CD4-positive, alpha-beta T cell treated with Interleukin-4 for 1 hour (primary cell): ENCODE measurements at regions not wholly inside any gene's neighbourhood (a gene's known extent, or its start where the extent isn't known, plus 50 kb on each side); places are given as distances from the start of the nearest gene placed in this dataset.

Source experiments
- DNase-seq, 2 donors: peaks; one replicate each; pipeline ENCODE4 v3.0.0-alpha.2; 2020 to 2022

DNA sequence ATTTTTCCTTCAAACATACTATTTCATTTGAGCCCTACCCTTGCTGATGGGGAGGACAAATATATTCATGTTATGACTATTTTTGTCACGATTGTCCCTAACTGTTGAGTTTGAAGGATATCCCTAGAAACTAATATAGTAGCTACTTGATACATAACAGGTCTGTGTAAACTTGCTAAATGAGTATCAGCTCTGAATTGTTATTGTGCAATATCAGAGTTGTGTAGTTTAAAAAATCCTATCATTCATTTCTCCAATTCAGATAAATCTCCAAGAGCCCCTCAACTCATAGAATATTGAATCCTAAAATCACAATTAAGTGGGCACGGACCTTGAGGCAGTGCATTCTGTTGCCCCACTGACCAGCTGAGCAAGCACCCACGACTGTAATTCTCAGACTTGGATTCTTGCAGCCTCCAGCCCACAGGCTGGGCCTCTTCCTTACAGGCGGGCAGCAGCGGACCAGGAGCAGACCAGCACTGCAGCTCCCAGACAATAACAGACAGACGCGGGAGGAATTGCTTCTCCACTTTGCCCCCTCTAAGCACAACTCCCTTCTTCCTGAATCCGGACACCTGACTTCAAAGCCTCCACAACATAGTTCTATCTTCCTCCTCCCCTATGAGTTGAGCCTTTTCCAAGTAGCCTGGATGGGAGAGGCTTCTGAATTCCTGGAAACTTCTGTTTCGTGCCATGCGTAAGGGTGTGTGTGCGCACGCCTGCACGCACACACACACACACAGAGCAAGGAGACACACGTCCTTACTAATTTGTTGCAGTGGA, 337.6 kb upstream of the ARGLU1 start:
- DNase-seq = no peak

DNA sequence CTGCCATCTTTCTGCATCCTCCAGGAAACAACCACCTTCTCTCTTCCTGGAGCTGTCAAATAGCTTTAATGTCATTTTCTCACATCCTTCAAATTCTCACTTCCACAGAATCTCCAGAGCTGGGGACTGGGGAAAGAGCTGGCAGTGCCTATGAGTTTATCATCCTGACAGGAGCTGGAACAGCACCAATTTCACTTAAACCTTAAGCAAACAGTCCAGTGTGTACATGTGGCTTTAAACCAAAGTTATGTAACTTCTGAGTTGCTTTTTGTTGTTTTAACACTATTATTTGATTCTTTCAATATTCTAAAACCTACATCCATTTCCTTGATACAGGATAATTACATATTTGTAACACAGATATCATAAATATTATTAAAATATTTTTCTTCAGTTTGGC, 331.5 kb upstream of the ARGLU1 start:
- DNase-seq = no peak

DNA sequence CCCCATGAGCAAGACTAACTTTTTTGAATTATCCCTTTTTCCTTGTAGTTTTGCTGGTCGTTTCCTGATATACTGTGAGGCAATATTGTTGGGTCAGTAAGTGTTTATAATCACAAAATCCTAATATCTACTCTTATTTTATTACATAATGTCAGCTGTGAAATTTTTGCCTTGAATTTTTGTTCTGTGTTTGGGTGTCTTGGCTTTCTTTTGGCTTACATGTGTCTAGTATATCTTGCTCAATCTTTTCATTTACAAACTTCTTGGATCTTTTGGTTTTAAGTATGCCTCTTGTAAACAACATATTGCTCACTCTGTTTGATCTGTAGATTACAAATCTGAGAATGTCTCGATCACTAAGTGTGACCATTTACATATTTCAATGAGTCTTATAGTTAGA, 330.3 kb upstream of the ARGLU1 start:
- DNase-seq = no peak

DNA sequence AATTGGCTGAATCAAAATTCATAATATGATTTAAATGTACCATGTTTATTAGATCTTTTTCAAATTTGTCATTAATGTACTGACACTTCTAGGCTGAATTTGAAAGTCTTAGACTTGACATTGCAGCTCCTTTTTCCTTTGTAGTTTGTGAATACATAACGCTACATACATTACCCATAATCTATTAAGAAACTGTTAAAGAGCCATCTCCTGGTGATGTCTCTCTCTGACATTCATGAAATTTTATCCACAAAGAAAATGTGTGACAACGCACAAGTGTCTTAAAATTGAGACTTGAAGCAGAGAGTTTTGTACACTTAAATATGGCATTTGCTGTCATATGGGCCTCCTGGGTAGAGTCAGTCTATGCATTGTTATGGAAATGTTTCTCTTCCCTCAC, 320.2 kb upstream of the ARGLU1 start:
- no peak for DNase-seq

- no peak for DNase-seq
These were observed 319.7 kb upstream of the ARGLU1 start for GRCh38 chr13:106887686-106888085.

DNA sequence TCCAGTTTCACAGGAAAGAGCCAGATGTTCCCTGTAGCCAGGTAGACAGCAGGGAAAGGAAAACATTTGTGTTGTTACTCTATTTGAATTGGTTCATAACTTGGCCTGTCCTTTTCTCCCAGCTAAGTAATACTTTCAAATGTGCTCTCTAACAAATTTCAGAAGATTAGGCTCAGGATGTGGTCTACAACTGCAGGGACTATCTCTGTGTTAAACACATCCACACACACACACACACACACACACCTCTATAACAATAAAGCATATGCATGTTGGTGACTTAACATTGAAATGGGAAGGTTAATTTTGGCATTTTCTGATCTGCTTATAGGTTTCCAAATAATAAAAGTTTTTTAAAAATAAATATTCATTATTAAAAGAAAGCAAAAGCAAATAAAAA, 316.0 kb upstream of the ARGLU1 start:
- no peak for DNase-seq

GRCh38 chr13:106882246-106882645, 314.3 kb upstream of the ARGLU1 start:
- DNase-seq = no peak

GRCh38 chr13:106879806-106880205, 311.9 kb upstream of the ARGLU1 start:
- no peak for DNase-seq

DNA sequence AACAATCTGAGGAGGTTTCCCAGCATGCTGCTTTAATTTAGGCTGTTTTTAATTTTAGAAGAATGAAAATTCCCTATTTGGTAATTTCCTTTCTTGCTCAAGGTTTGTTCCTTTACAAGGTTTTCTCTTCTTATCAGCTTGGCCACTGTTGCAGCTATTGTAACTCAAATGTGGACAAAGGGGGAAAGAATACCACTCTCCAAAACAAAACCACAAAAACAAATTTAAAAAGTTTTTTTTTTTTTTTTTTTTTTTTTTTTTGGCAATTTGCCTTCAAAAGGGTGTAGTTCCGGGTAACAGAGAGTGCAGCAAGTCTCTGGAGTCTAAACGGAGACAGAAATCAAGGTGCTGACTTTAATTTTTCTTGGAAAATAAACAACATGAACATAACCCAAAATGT, 306.4 kb upstream of the ARGLU1 start:
- no peak for DNase-seq

- no peak for DNase-seq
These were observed 305.9 kb upstream of the ARGLU1 start for GRCh38 chr13:106873810-106874209.

DNA sequence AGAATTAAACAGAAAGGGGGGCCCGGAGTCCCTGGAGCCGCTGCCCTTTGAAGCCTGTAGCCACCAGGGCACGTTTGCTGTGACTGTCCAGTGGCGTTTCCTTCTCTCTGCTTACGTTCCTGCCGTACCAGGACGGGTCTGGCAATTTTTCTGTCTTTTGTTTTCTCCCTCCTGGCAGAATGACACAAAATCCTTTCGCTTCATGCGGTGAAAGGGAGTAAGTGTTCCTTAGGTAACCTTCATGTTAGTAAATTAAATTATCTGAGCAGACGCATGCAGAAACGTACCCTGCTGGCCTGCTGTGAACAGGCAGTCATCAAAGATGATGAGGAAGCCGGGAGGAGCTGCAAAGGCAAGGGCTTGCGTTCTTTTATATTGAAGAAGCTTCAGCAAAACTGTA, 299.3 kb upstream of the ARGLU1 start:
- DNase-seq = no peak

DNA sequence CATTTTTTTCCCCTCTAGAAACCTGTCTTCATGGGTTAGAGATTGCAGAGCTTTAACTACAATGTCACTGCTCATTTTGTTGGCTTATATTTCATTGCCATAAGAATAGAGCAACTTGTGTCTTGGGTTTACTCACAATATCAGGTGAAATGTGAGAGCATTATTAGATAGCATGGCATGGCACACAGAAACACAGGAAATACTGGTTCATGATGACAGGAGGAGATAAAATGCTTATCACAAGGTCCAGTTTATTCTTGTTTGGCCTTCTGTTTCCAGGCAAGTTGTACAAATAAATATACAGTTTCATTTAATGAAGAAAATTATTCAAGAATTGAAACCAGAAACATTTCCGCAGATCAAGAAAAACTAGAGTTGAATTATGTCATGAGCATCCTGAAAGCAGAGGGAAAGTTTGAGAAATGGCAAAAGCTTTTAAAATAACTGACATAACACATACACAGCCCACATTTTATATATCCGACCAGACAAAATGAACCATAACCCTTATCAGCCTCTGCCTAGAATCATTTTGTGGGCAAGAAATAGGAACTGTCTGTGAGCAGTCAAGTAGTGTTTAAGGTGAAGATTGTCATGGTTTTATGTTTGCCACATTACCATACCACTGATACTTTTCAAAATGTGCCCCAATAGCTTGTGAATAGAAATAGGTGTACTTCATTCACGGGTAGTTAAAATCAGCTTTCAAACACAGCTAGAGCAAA, 297.9 kb upstream of the ARGLU1 start:
- DNase-seq = no peak

DNA sequence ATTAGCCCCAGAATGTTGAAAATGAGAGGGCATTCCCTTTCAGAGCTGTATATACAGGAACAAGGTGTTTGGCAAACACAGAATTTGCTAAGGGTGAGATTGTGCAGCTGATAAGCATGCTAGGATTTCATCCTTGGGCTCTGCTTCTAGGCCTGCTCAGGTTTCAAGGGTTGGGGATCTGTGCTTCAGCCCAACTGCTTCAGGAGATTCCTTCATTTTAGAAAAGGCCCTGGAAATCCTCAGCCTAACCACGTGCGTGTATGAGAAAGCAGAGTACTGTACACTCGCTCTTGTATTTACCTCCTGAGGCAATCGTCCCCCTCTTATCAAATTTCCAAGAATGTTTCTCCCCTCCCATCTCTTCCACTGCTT, 291.6 kb upstream of the ARGLU1 start:
- no peak for DNase-seq

- DNase-seq = no peak
These were observed 291.1 kb upstream of the ARGLU1 start for GRCh38 chr13:106858903-106859532.

- no peak for DNase-seq
These were observed 284.5 kb upstream of the ARGLU1 start for GRCh38 chr13:106852436-106852835.

DNA sequence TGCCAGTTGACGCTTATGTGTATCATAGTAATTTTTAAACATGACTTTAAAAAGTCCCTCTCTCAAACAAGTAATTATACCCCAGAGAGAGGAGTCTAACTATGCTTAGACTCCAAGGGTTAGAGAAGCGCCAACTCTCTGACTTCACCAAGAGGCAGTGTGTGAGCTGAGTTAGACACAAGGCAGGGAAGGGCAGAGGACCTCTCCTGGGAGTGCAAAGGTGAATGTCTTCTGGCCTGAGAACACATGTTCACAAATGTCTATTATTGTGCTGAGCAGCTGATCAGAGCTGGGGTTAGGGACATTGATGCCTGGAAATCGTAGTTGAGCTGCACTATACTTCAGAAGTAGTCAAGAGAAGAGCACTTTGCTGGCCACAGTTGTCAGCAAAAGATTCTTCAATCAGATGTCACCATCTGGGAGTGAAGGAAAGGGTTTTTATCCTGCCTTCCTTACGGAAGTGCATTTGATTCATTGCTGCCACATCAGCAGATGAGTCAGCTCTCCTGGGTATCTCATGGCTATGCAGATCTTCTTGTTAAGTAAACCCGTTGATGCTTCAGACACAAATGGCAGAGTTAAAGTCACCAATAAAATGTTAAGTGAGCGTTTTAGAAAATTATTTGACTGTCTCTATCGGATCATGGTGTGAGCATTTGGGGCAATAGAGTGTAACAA, 283.2 kb upstream of the ARGLU1 start:
- DNase-seq = no peak

DNA sequence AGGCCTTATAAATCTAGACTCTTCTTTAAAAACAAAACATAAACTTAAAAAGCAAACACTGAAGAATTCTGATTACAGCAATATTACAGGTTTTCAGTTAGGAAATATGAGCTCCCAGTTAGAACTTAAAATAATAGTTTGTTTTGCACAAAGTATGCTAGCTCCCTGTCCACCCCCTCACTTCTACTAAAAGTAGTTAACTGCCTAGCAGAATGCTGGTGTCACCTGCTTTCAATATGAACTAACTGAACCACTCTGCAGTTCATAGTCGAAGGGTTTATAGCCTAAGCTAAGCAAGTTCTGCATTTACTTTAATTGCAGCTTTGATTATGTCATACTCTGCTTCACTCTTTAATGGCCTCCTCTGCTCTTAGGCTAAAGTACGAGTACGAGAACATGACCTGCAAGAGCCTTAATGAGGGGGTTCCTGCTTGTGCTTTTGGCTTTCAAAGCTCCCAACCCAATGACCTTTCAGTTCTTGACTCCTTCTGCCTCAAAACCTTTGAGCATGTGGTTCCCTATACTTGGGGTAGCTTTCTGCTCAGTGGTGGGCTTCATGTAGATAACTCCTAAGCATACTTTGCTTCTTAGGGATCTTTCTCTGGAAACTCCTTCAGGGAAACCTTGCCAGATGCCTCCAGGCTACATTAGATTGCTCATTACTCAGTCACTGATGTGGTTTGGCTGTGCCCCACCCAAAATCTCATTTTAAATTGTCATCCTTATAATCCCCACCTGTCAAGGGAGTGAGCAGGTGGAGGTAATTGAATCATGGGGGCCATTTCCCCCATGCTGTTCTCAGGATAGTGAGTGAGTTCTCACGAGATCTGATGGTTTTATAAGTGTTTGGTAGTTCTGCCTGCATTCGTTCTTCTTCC, 278.9 kb upstream of the ARGLU1 start:
- DNase-seq = no peak

DNA sequence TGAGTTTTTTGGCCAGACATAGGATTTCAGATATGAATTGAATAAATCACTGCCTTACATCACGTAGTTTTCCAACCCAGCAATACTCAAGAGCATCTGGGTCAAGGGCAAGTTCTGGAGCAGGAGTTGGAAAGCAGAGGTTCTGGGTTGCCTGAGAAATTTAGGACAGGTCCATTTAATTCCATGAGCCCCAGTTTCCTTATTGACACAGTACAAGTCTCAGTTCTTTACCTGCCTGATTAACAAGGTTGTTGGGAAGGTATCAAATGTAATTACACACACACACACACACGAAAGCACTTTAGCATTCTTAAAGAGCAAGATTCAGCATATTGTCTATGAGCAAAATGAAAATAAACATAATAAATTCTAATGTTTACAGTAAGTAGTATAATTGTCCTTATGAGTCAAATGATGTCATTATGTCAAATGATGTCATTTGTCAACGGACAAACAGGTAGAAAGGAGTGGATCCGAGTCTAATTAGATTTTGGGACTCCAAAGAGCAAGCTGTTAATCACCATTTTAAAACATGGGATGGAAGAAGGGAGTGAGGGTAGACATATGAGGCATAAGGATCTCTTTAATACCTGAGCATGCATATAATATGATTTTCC, 268.4 kb upstream of the ARGLU1 start:
- DNase-seq = no peak

DNA sequence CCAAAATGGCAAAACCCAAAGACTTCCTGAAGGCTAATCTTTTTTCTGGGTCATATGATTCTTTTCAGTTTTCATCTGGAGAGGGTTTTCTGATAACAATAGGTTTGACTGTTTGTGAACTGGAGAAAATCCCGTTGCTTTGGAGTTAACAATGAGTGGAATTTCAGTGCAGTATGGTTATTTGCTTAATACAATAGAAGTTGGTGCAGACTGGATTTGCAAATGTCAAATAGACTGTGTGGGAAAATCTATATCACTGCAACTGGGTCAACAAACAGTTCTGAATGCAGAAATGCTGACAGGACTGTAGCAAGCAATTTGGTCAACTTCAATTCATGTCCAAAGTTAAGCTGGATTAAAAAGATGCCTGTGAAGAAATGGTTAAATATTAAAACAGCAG, 267.5 kb upstream of the ARGLU1 start:
- DNase-seq = no peak

DNA sequence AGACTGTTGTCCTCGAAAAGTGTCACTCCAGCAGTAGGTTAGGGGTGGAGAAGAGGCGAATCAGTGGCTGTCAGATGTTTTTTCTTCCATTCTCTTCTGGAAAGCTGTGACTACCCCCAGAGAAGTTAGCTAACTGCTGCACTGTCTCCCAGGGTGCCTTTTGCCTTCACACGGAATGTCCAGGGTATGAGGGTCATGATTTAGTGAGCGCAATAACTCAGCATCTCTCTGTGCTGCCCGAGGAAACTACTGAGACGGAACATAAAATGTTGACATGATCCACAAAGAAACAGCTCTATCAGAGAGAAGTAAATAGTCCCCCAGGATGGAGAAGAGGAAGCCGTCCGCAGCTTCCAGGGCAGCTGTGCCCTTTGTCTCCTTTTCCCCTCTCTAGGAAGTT, 254.0 kb upstream of the ARGLU1 start:
- no peak for DNase-seq

DNA sequence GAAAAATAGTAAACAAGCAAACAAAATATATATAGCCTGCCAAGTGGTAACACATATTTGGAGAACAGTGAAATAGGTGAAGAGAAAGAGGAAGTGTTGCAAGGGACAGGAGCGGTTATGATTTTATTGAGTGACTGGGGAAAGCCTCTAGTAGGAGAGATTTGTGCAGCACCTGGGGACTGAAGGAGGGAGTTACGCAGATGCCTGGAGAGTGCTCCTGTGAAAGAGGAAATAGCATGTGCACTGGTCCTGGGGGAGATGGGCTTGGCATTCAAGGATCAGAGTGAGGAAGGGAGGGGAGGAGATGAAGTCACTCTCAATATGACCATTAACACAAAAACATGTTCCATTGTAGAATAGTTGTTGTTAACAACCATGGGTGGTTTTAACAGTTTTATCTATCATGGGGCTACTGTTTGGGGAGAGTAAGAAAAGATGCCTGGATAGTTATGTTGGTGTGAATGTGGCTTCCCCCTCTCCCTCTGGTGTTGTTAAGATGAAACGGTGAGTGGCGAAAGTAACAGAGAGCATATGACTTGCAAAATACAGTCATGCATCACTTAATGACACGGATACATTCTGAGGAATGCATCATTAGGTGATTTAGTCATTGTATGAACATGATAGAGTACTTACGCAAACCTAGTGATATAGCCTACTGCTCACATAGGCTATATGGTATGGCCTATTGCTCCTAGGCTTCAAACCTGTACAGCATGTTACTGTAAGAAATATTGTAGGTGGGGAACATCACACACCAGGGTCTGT, 251.7 kb upstream of the ARGLU1 start:
- DNase-seq = no peak
